Tibial nerve (tissue), 4 donors: ENCODE measurements at regions not wholly inside any gene's neighbourhood (a gene's known extent, or its start where the extent isn't known, plus 50 kb on each side); places are given as distances from the start of the nearest gene placed in this dataset.

ENCODE experiments used
- DNase-seq, 2 donors: peaks; one replicate each; pipeline ENCODE4 v3.0.0-alpha.2; 2019; ENCODE audit warnings: low spot score in 2 of 2
- H3K27ac ChIP-seq, 4 donors: fragments of 200-600 bp; sonication (generic) in 3 of 4; one replicate each; pipeline ENCODE4 v1.5.1; 2017 to 2019; ENCODE audit warnings: mild to moderate bottlenecking in 1 of 4
- H3K27me3 ChIP-seq, 2 donors: fragments of 200-600 bp; sonication (generic) in 1 of 2; one replicate each; pipeline versions ENCODE4 v1.5.1 to v1.6.0; 2017 to 2019
- H3K36me3 ChIP-seq, 3 donors: fragments of 200-600 bp; sonication (generic); one replicate each; pipeline ENCODE4 v1.5.1; 2018 to 2019
- H3K4me1 ChIP-seq, 4 donors: fragments of 200-600 bp; sonication (generic) in 3 of 4; one replicate each; pipeline ENCODE4 v1.5.1; 2017 to 2019
- H3K4me3 ChIP-seq, 4 donors: fragments of 200-600 bp; sonication (generic) in 3 of 4; one replicate each; pipeline ENCODE4 v1.5.1; 2017 to 2019; ENCODE audit warnings: mild to moderate bottlenecking in 1 of 4, moderate library complexity in 1 of 4
- H3K9me3 ChIP-seq, 4 donors: fragments of 200-600 bp; sonication (generic) in 3 of 4; one replicate each; pipeline ENCODE4 v1.5.1; 2017 to 2019
- EP300 ChIP-seq, 2 donors: sonication (generic); formaldehyde crosslinking; IDR thresholded peaks; one replicate each; pipeline ENCODE4 v1.6.1; 2017; ENCODE audit warnings: antibody characterized with exemption in 2 of 2, mild to moderate bottlenecking in 1 of 2
- POLR2A ChIP-seq, 2 donors: fragments of 450-650 bp; IDR thresholded peaks; one replicate each; pipeline ENCODE4 v1.6.1; 2017; ENCODE audit warnings: antibody characterized with exemption in 2 of 2, mild to moderate bottlenecking in 2 of 2, moderate library complexity in 2 of 2
- WGBS, 2 donors: methylation state at CpG; one replicate each; pipeline ENCODE4 v1.1.5; 2018; 5-methylcytosine and 5-hydroxymethylcytosine counted together
- TF ChIP-seq, protein P1 (sequence below), 5 experiments: fragments of 200-600 bp in 3 of 5; fragments of 450-650 bp in 2 of 5; sonication (generic) in 3 of 5; IDR thresholded peaks; one replicate each; pipeline ENCODE4 v1.5.1; 2016 to 2019; ENCODE audit warnings: antibody characterized with exemption in 5 of 5, mild to moderate bottlenecking in 3 of 5, moderate library complexity in 2 of 5

DNA sequence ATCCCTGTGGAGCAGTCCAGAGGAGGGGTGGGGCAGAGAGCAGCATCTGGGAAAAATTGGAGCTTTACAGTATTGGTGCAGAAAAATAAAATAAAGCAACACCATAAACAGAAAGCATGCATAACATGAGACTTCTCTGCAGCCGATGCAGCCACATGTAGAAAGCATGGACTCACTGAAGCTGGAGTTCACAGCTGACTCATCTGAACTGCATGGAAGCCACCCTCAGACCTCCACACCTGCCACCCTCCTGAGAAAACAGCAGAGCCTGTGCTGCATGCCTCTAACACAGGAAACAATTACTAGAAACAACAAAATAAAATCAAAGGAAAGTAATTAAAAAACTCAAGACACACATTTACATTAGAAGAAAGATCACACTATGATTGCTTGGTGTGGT lies 169.4 kb upstream of the ALKAL2 start:
- H3K9me3 ChIP-seq, result no peaks in the 10 kb centered on the region
- H3K4me3 ChIP-seq, result no peak overlapping the region
- no peak overlapping the region for H3K27ac ChIP-seq
- no peak for DNase-seq
- WGBS, 2 donors, result 68 to 75% methylated on average over 1 of the region's 1 CpG
- no peaks in the 10 kb centered on the region for H3K36me3 ChIP-seq
- no peaks in the 10 kb centered on the region for H3K27me3 ChIP-seq
- H3K4me1 ChIP-seq, result no peaks in the 10 kb centered on the region
- TF ChIP-seq EP300 (IDR thresholded peaks at IDR 0.05), result no peak
- no peak for TF ChIP-seq POLR2A (IDR thresholded peaks at IDR 0.05)
- TF ChIP-seq, protein P1, sequence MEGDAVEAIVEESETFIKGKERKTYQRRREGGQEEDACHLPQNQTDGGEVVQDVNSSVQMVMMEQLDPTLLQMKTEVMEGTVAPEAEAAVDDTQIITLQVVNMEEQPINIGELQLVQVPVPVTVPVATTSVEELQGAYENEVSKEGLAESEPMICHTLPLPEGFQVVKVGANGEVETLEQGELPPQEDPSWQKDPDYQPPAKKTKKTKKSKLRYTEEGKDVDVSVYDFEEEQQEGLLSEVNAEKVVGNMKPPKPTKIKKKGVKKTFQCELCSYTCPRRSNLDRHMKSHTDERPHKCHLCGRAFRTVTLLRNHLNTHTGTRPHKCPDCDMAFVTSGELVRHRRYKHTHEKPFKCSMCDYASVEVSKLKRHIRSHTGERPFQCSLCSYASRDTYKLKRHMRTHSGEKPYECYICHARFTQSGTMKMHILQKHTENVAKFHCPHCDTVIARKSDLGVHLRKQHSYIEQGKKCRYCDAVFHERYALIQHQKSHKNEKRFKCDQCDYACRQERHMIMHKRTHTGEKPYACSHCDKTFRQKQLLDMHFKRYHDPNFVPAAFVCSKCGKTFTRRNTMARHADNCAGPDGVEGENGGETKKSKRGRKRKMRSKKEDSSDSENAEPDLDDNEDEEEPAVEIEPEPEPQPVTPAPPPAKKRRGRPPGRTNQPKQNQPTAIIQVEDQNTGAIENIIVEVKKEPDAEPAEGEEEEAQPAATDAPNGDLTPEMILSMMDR (IDR thresholded peaks at IDR 0.05), result no peak

- no peaks in the 10 kb centered on the region for H3K4me1 ChIP-seq
- DNase-seq, result no peak
- H3K27ac ChIP-seq, result no peak overlapping the region
- no peaks in the 10 kb centered on the region for H3K36me3 ChIP-seq
- H3K9me3 ChIP-seq, result no peaks in the 10 kb centered on the region
- H3K27me3 ChIP-seq, result no peaks in the 10 kb centered on the region
- H3K4me3 ChIP-seq, result no peak overlapping the region
- TF ChIP-seq, protein P1 (IDR thresholded peaks at IDR 0.05), result no peak
- TF ChIP-seq POLR2A (IDR thresholded peaks at IDR 0.05) (no peak), EP300 (IDR thresholded peaks at IDR 0.05) (no peak)
- 57 to 64% methylated on average over 2 of the region's 2 CpGs for WGBS, 2 donors
Measured at GRCh38 chr2:455913-456312, 168.0 kb upstream of the ALKAL2 start.

DNA sequence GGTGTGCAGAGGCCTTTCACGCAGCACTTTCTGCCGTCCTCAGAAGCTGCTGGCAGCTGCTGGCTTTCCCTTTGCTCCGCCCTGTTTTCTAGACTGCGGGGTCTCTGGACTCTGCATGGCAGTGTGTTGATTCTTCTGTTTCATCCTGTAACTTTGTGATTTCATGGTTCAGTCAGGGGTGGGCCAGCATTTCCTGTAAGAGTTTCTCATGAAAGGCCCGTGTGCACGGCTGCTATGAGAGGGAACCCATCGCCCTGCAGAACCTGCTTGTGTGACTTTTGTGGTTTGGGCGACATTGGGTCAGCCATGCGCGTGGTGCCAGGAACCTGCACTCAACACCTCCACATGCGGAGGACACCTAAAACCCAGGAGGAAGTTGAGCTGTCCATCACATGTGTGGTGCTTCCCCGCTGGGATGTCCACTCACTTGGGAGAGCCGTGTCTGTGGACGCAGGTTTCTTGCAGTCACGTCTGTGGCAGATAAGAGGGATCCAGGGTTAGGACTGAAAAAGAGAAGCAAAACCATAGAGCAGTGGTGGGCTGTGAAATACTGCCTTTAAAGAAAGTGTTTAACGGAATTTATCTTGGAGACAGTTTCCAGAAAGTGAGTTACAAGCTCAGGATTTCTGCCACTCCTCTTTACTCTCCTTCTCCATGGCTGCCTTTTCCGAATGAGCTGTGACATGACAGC lies 167.3 kb upstream of the ALKAL2 start:
- TF ChIP-seq POLR2A (IDR thresholded peaks at IDR 0.05) (no peak), EP300 (IDR thresholded peaks at IDR 0.05) (no peak)
- TF ChIP-seq, protein P1 (IDR thresholded peaks at IDR 0.05), result no peak
- Histone ChIP-seq H3K27me3 (no peaks in the 10 kb centered on the region), H3K36me3 (no peaks in the 10 kb centered on the region)

GRCh38 chr2:453132-453531 lies 165.2 kb upstream of the ALKAL2 start:
- TF ChIP-seq EP300 (IDR thresholded peaks at IDR 0.05), result no peak
- TF ChIP-seq POLR2A (IDR thresholded peaks at IDR 0.05), result no peak
- TF ChIP-seq, protein P1 (IDR thresholded peaks at IDR 0.05), result no peak
- H3K27me3 ChIP-seq, result no peaks in the 10 kb centered on the region
- no peak for DNase-seq
- WGBS, 2 donors, result 86 to 88% methylated on average over 11 of the region's 11 CpGs
- H3K4me3 ChIP-seq, result no peak overlapping the region
- no peaks in the 10 kb centered on the region for H3K9me3 ChIP-seq
- H3K27ac ChIP-seq, result no peak overlapping the region
- H3K36me3 ChIP-seq, result no peaks in the 10 kb centered on the region
- H3K4me1 ChIP-seq, result no peaks in the 10 kb centered on the region

More for the DNA sequence above, 167.3 kb upstream of the ALKAL2 start:
- Histone ChIP-seq H3K4me3 (no peak overlapping the region), H3K4me1 (no peaks in the 10 kb centered on the region), H3K9me3 (no peaks in the 10 kb centered on the region), H3K27ac (no peak overlapping the region)
- no peak for DNase-seq
- 78 to 80% methylated on average over 16 to 17 of the region's 17 CpGs for WGBS, 2 donors

- Histone ChIP-seq H3K4me1 (no peaks in the 10 kb centered on the region), H3K9me3 (no peaks in the 10 kb centered on the region), H3K36me3 (no peaks in the 10 kb centered on the region), H3K27me3 (no peaks in the 10 kb centered on the region), H3K4me3 (no peak overlapping the region), H3K27ac (no peak overlapping the region)
- WGBS, 2 donors, result 93 to 96% methylated on average over 16 of the region's 16 CpGs
- no peak for DNase-seq
- no peak for TF ChIP-seq POLR2A (IDR thresholded peaks at IDR 0.05)
- TF ChIP-seq, protein P1 (IDR thresholded peaks at IDR 0.05), result no peak
- TF ChIP-seq EP300 (IDR thresholded peaks at IDR 0.05), result no peak
Measured at GRCh38 chr2:451495-451894, 163.6 kb upstream of the ALKAL2 start.
